GM12891 (cell line): ENCODE measurements at regions not wholly inside any gene's neighbourhood (a gene's known extent, or its start where the extent isn't known, plus 50 kb on each side); places are given as distances from the start of the nearest gene placed in this dataset.
"Not testable (repeated sequence)": the region's sequence is repeated elsewhere in the genome, so short reads cannot be mapped to it uniquely, and the experiment has no call there.

Experiments
- DNase-seq: peaks from one replicate; pipeline ENCODE4 v3.0.0; 2011; ENCODE audit warnings: low spot score; ENCODE audit not compliant: insufficient read length
- FAIRE-seq: peaks from 2 replicates; lab custom pipeline; 2011; peaks lifted over from hg19 to GRCh38; lab: Jason Lieb, UNC
- PAX5 ChIP-seq: IDR thresholded peaks from 2 replicates; pipeline ENCODE4 v1.6.1; 2011; ENCODE audit warnings: low read length, moderate library complexity, mild to moderate bottlenecking; ENCODE audit not compliant: insufficient read depth, severe bottlenecking
- POLR2A ChIP-seq: IDR thresholded peaks from 2 replicates; pipeline ENCODE4 v1.6.1; 2011; ENCODE audit warnings: low read depth, low read length, control low read depth
- POLR2AphosphoS5 ChIP-seq: IDR thresholded peaks from 2 replicates; pipeline ENCODE4 v1.6.1; 2011; ENCODE audit warnings: low read depth, low read length, control low read depth
- POU2F2 ChIP-seq: IDR thresholded peaks from 2 replicates; pipeline ENCODE4 v1.6.1; 2011; ENCODE audit warnings: low read depth, mild to moderate bottlenecking, control low read depth, low read length, moderate library complexity
- SPI1 ChIP-seq: IDR thresholded peaks from 2 replicates; pipeline ENCODE4 v1.6.1; 2011; ENCODE audit warnings: low read depth, low read length, control low read depth
- TAF1 ChIP-seq: IDR thresholded peaks from 2 replicates; pipeline ENCODE4 v1.6.1; 2011; ENCODE audit warnings: low read depth, low read length, control low read depth

DNA sequence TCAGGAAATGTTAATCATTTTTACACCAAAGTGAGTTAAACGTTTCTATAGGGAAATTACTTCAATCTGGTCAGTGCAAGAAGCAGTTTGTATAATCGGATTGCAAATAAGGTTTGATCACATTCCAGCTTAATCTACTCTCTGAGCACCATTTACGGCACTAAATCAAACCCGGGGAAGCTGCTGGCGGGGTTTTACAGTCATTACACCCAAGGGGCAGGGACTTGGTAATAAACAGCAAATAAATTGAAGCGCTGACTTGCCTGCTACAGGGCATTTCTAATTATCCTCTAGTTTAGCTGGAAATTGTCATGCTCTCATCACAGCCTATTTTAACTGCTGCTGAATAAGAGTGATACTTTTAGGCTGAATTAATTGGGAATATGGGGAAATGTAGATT is 152.1 kb upstream of the SOX21 start:
- TF ChIP-seq PAX5 (no peak), POLR2AphosphoS5 (no peak), SPI1 (no peak), POLR2A (no peak), POU2F2 (no peak)
- FAIRE-seq (no peak), DNase-seq (no peak)

DNA sequence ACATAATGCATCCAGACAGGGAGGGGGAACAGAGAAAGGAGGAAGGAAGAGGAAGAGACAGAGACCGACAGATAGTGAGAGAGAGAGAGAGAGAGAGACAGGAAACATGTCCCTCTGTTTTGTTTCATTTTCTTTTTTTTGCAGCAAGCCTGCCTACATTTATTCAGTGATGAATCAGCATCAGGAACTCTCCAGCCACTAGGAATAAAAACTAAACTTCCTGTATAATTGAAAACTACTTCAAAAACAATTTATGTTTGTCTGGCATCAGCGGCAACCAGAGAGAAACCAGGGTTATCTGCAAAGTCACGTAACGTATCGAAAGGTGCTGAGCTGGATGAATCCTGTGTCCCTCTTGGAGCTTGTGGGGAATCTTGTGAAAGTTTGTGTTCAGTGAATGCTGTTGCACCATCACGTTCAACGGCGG is 148.6 kb upstream of the SOX21 start:
- FAIRE-seq: no peak
- TF ChIP-seq POLR2AphosphoS5 (no peak), POLR2A (no peak), SPI1 (no peak), PAX5 (no peak), POU2F2 (no peak), TAF1 (no peak)
- DNase-seq: no peak

DNA sequence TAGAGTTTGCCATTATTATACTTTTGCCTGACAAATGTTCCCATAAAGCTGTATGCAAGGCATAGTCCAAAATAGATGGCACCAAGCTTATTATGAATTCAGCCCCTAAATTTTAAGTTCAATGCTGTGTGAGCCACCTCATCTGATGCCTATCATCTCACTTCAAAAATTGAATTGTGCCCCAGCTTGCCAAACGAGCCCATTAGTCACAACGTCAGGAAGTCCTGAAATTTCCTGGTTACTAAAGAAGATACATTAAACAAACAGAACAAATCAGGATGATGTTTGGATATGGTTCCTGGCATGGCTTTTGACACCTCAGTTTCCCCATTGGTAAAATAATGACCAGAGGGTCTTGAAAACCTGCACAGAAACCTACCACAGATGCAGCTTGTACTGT is 147.5 kb upstream of the SOX21 start:
- FAIRE-seq (no peak), DNase-seq (no peak)
- TF ChIP-seq POLR2AphosphoS5 (no peak), TAF1 (no peak), POU2F2 (no peak), PAX5 (no peak), POLR2A (no peak), SPI1 (no peak)

DNA sequence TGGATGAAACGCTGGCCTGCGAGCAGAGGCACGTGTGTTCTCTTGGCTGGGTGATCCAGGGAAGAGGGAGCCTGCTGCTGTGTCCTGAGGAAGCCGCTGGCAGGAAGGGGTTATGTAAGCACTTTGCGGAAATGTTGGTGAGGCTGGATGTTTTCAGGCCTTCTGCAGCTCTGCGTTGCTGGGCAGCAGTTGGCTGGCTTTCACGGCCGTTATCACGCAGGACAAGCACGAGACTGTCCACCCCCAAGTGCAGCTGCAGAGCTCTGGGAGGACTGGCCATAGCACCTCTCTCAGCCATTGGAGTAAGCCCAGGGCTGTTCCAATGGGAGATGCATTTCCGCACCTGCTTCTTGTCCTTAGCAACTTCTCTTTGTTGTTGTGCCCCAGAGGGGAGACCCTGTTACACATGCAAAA is 146.9 kb upstream of the SOX21 start:
- TF ChIP-seq TAF1: no peak
- no peak for TF ChIP-seq SPI1
- TF ChIP-seq POLR2AphosphoS5: no peak
- no peak for TF ChIP-seq POU2F2
- TF ChIP-seq PAX5: no peak
- TF ChIP-seq POLR2A: no peak
- DNase-seq (no peak), FAIRE-seq (no peak)

DNA sequence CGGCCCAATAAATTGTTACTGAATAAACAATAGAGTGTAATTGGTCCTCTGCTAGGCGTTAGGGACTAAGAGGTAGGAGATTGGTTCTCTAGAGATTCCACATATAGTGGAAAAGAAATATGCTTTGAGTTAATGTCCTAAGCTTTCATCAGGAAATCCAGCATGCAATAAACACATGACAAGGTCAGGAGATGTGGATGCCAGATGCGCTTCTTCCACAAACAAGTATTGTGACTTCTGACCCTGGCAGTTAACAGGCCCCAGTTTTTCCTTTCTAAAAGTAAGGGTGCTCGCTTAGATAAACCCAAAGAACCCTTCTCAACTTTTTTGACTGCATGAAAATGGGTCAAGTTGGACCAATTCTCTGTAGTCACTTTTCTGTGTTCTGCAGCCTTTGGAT is 146.5 kb upstream of the SOX21 start:
- FAIRE-seq: no peak

GRCh38 chr13:94854688-94855087 is 142.3 kb upstream of the SOX21 start:
- TF ChIP-seq POLR2AphosphoS5 (no peak), SPI1 (no peak), POU2F2 (no peak), PAX5 (no peak), POLR2A (no peak), TAF1 (no peak)
- FAIRE-seq (no peak), DNase-seq (no peak)

More for the DNA sequence above, 146.5 kb upstream of the SOX21 start:
- TF ChIP-seq PAX5: no peak
- no peak for TF ChIP-seq SPI1
- no peak for TF ChIP-seq POLR2AphosphoS5
- DNase-seq: no peak

- no peak for DNase-seq
- FAIRE-seq: no peak
These were observed 139.2 kb upstream of the SOX21 start for GRCh38 chr13:94851576-94851975.

DNA sequence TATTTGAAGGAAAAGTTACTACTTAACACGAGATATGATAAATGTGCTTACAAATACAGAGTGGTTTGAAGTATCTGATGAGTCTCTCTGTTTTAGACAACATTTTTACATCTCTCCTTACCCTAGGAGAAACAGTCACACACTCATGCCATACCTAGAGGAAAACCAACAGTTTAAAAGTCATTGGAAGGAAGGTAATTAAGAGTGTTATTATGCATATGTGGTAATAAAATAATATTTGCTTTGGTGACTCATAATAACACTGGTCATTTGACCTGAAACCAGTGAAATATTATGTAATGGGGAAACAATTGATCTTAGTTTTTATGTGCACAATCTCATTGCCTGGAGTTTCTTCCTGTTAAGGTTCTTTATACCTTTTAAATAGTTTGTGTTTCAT is 136.9 kb upstream of the SOX21 start:
- no peak for FAIRE-seq
- TF ChIP-seq POU2F2 (no peak), TAF1 (no peak), POLR2AphosphoS5 (no peak), SPI1 (no peak), PAX5 (no peak), POLR2A (no peak)
- no peak for DNase-seq

More at GRCh38 chr13:94851576-94851975, 139.2 kb upstream of the SOX21 start:
- TF ChIP-seq SPI1: no peak
- TF ChIP-seq POLR2A: no peak
- TF ChIP-seq POLR2AphosphoS5: no peak
- TF ChIP-seq PAX5: no peak

DNA sequence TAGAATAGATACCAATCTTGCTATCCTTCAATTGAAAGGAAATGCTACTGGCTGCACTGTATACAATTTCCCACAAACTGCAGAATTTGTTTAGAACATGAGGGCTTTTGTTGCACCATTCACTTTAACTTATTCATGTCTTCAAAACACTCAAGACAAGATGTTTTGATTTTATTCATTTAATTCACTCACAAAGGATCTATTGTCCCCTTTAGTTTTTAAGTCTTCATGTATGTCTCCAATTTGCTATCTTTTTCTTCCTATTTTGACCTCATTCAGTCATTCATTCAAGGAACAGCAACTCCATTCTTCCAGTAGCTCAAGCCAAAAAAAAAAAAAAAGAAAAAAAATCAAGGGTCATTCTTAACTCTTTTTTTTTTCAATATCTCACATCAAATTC is 130.6 kb upstream of the SOX21 start:
- DNase-seq (no peak), FAIRE-seq (no peak)
- TF ChIP-seq POU2F2: no peak
- TF ChIP-seq TAF1: no peak
- no peak for TF ChIP-seq POLR2AphosphoS5
- TF ChIP-seq POLR2A: no peak
- TF ChIP-seq SPI1: no peak
- TF ChIP-seq PAX5: no peak

- not testable (repeated sequence) for FAIRE-seq, DNase-seq
These were observed 124.7 kb upstream of the SOX21 start for GRCh38 chr13:94837056-94837455.
